GM23338 (cell line): ENCODE measurements at regions not wholly inside any gene's neighbourhood (a gene's known extent, or its start where the extent isn't known, plus 50 kb on each side); places are given as distances from the start of the nearest gene placed in this dataset.

Experiments
- EZH2 ChIP-seq: fragments of 200-600 bp; sonication (generic); IDR thresholded peaks from one replicate; pipeline ENCODE4 v1.8.0; 2017; ENCODE audit warnings: antibody characterized with exemption, mild to moderate bottlenecking, low read depth; ENCODE audit not compliant: unreplicated experiment
- EZH2phosphoT487 ChIP-seq: fragments of 200-600 bp; sonication (generic); IDR thresholded peaks from one replicate; pipeline ENCODE4 v1.8.1; 2018; ENCODE audit warnings: antibody characterized with exemption; ENCODE audit not compliant: unreplicated experiment
- POLR2AphosphoS5 ChIP-seq: IDR thresholded peaks from 2 replicates; pipeline ENCODE4 v1.6.1; 2016; ENCODE audit warnings: antibody characterized with exemption, low read depth
- TF ChIP-seq, protein P1 (sequence below): fragments of 250-450 bp; sonication (Bioruptor Pico); IDR thresholded peaks from 2 replicates; pipeline ENCODE4 v1.5.0; 2020; ENCODE audit warnings: mild to moderate bottlenecking, moderate library complexity
- TF ChIP-seq, protein P2 (sequence below), 2 experiments: fragments of 200-600 bp in 1 of 2; sonication (generic) in 1 of 2; conservative IDR thresholded peaks; 2 replicates each; pipeline versions ENCODE4 v1.5.1 to v1.6.1; 2016 to 2017; ENCODE audit warnings: antibody characterized with exemption in 2 of 2, low read depth in 2 of 2, mild to moderate bottlenecking in 2 of 2, moderate library complexity in 1 of 2

DNA sequence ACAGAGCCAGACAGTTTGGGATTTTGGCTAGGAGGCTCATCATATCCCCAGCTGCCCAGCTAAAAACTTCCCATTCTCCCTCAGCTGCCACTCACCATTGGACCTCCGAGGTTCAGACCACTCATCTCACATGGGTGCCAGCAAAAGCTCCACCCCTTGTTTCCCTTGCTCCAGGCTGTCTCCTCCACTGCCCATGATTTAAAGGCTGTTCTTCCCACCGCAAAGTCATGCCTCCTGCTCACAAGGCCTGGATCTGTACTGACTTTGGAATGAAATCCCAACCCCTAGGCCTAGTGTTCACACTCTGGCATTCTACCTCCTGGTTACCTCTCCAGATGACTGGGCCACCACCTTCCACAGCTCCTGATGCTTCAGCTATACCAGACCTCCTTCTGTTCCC lies 142.2 kb upstream of the EOLA2 start:
- TF ChIP-seq, protein P1, sequence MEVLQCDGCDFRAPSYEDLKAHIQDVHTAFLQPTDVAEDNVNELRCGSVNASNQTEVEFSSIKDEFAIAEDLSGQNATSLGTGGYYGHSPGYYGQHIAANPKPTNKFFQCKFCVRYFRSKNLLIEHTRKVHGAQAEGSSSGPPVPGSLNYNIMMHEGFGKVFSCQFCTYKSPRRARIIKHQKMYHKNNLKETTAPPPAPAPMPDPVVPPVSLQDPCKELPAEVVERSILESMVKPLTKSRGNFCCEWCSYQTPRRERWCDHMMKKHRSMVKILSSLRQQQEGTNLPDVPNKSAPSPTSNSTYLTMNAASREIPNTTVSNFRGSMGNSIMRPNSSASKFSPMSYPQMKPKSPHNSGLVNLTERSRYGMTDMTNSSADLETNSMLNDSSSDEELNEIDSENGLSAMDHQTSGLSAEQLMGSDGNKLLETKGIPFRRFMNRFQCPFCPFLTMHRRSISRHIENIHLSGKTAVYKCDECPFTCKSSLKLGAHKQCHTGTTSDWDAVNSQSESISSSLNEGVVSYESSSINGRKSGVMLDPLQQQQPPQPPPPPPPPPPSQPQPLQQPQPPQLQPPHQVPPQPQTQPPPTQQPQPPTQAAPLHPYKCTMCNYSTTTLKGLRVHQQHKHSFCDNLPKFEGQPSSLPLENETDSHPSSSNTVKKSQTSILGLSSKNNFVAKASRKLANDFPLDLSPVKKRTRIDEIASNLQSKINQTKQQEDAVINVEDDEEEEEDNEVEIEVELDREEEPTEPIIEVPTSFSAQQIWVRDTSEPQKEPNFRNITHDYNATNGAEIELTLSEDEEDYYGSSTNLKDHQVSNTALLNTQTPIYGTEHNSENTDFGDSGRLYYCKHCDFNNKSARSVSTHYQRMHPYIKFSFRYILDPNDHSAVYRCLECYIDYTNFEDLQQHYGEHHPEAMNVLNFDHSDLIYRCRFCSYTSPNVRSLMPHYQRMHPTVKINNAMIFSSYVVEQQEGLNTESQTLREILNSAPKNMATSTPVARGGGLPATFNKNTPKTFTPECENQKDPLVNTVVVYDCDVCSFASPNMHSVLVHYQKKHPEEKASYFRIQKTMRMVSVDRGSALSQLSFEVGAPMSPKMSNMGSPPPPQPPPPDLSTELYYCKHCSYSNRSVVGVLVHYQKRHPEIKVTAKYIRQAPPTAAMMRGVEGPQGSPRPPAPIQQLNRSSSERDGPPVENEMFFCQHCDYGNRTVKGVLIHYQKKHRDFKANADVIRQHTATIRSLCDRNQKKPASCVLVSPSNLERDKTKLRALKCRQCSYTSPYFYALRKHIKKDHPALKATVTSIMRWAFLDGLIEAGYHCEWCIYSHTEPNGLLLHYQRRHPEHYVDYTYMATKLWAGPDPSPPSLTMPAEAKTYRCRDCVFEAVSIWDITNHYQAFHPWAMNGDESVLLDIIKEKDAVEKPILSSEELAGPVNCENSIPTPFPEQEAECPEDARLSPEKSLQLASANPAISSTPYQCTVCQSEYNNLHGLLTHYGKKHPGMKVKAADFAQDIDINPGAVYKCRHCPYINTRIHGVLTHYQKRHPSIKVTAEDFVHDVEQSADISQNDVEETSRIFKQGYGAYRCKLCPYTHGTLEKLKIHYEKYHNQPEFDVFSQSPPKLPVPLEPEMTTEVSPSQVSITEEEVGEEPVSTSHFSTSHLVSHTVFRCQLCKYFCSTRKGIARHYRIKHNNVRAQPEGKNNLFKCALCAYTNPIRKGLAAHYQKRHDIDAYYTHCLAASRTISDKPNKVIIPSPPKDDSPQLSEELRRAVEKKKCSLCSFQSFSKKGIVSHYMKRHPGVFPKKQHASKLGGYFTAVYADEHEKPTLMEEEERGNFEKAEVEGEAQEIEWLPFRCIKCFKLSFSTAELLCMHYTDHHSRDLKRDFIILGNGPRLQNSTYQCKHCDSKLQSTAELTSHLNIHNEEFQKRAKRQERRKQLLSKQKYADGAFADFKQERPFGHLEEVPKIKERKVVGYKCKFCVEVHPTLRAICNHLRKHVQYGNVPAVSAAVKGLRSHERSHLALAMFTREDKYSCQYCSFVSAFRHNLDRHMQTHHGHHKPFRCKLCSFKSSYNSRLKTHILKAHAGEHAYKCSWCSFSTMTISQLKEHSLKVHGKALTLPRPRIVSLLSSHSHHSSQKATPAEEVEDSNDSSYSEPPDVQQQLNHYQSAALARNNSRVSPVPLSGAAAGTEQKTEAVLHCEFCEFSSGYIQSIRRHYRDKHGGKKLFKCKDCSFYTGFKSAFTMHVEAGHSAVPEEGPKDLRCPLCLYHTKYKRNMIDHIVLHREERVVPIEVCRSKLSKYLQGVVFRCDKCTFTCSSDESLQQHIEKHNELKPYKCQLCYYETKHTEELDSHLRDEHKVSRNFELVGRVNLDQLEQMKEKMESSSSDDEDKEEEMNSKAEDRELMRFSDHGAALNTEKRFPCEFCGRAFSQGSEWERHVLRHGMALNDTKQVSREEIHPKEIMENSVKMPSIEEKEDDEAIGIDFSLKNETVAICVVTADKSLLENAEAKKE = no peak
- TF ChIP-seq, protein P2, sequence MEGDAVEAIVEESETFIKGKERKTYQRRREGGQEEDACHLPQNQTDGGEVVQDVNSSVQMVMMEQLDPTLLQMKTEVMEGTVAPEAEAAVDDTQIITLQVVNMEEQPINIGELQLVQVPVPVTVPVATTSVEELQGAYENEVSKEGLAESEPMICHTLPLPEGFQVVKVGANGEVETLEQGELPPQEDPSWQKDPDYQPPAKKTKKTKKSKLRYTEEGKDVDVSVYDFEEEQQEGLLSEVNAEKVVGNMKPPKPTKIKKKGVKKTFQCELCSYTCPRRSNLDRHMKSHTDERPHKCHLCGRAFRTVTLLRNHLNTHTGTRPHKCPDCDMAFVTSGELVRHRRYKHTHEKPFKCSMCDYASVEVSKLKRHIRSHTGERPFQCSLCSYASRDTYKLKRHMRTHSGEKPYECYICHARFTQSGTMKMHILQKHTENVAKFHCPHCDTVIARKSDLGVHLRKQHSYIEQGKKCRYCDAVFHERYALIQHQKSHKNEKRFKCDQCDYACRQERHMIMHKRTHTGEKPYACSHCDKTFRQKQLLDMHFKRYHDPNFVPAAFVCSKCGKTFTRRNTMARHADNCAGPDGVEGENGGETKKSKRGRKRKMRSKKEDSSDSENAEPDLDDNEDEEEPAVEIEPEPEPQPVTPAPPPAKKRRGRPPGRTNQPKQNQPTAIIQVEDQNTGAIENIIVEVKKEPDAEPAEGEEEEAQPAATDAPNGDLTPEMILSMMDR (conservative IDR thresholded peaks at IDR 0.05; ENCODE audit: low read depth in 2 of 2) = no peak
- no peak for TF ChIP-seq POLR2AphosphoS5
- no peak for TF ChIP-seq EZH2phosphoT487
- TF ChIP-seq EZH2 = no peak
